ENCODE measurements at regions not wholly inside any gene's neighbourhood (a gene's known extent, or its start where the extent isn't known, plus 50 kb on each side); places are given as distances from the start of the nearest gene placed in this dataset.

- TF ChIP-seq, protein P1, sequence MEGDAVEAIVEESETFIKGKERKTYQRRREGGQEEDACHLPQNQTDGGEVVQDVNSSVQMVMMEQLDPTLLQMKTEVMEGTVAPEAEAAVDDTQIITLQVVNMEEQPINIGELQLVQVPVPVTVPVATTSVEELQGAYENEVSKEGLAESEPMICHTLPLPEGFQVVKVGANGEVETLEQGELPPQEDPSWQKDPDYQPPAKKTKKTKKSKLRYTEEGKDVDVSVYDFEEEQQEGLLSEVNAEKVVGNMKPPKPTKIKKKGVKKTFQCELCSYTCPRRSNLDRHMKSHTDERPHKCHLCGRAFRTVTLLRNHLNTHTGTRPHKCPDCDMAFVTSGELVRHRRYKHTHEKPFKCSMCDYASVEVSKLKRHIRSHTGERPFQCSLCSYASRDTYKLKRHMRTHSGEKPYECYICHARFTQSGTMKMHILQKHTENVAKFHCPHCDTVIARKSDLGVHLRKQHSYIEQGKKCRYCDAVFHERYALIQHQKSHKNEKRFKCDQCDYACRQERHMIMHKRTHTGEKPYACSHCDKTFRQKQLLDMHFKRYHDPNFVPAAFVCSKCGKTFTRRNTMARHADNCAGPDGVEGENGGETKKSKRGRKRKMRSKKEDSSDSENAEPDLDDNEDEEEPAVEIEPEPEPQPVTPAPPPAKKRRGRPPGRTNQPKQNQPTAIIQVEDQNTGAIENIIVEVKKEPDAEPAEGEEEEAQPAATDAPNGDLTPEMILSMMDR (conservative IDR thresholded peaks at IDR 0.05; ENCODE audit: low read depth, low read length) = no peak
- TF ChIP-seq EZH2 (IDR thresholded peaks at IDR 0.05; ENCODE audit: low read length, unreplicated experiment) (no peak), EZH2phosphoT487 (IDR thresholded peaks at IDR 0.05; ENCODE audit: borderline replicate concordance, low read length) (no peak)
Observed at GRCh38 chr9:84604223-84604622, 65.3 kb upstream of the NTRK2 start.
